GM19395 (cell line): ENCODE measurements at regions not wholly inside any gene's neighbourhood (a gene's known extent, or its start where the extent isn't known, plus 50 kb on each side); places are given as distances from the start of the nearest gene placed in this dataset.

Experiments
- ATAC-seq: cut with Tn5 transposase; IDR thresholded peaks from one replicate; pipeline ENCODE4 v1.9.1; 2021; ENCODE audit warnings: mild to moderate bottlenecking, moderate library complexity; ENCODE audit not compliant: unreplicated experiment

DNA sequence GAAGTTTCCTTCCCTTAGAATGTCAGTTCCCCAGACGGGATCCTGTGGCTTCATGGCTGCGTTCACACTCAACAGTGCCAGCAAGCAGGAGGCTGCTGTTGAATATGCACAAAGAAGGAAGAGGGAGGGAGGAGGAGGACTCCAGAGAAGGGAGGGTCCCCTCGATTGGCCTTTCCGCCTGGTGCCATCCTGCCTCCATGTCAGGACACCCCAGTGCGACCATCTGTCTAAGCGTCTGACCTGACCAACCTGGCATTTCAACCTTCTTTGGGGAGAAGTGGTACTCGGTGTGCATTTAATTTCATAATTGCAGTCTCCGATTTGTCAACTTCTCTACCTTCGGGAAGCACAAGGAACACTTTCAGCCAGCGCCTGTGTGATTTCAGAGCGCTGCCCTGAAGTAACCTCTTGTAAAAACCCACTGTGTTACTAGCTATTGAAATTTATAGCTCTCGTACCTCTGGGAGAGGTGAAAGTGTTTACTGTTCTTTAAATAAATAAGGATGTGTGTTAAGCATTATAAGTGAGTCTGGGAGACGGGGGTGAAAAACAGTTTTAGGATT lies 1491.9 kb downstream of the TBC1D22A start:
- no peak for ATAC-seq

DNA sequence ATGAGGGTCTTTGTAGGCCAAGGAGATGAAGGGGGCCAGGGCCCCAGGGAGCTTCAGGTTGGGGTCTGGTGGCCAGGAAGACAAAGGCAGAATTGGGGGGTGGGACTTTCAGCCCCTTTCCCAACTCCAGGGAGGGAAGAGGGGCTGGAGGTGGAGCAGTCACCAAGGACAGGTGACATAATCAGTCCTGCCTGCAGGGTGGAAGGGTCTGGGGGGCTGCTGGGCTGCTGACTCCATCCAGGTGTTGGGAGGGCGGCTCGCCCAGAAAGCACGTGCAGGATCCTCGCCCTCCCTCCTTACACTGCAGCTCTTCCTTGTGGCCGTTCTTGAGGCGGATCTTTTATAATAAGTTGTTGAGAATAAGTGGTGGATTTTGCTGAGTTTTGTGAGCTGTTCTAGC lies 1491.1 kb downstream of the TBC1D22A start:
- no peak for ATAC-seq

DNA sequence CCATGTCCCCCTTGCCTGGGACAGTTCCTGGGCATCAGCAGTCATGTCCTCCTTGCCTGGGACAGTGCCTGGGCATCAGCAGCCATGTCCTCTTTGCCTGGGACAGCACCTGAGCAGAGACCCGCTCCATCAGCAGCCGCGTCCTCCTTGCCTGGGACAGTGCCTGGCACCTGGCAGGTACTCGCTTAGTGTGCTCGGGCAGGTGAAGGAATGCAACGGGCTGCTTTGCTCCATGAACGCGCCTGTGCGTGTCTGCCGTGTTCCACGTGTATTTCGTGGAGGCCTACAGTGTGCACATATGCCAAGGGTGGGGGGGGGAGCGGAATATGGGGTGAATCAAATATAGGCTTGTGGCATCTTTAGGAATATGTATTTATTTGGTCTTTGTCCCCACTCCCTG lies 1490.7 kb downstream of the TBC1D22A start:
- no peak for ATAC-seq

DNA sequence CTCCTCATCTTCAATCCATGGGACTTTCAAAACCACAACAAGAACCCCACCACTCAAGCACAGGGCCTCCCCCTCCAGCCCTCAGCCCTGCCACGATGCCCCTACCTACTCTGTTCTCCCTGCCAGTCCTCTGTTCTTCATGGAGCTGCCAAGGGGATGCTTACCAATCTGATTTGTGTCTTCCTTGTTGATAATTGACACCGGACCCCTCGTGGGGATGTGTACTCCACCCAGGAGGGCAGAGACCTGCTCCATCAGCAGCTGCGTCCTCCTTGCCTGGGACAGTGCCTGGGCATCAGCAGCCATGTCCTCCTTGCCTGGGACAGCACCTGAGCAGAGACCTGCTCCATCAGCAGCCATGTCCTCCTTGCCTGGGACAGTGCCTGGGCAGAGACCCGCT lies 1489.2 kb downstream of the TBC1D22A start:
- ATAC-seq, result no peak

DNA sequence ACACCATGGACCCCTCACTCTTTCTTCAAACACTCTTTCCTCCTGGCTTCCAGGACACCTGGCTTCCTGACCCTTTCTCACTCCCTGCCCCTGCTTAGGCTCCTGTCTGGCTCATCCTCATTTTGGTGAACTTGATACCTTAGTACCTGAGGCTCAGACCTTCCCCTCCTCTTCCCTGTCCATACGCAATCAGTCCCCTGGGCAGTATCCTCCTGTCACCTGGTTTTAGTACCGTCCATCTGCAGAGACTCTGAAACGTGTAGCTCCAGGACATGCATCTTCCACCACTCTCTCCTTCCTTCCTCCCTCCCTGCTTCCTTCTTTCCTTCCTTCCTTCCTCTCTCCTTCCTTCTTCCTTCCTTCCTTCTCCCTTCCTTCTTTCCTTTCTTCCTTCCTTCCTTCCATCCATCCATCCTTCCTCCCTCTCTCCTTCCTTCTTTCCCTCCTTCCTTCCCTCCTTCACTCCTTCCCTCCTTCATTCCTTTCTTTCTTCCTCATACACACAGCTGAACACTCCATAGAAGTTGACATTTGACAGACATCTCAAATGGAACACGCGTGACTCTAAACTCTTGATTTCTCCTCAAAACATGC lies 1488.6 kb downstream of the TBC1D22A start:
- no peak for ATAC-seq

DNA sequence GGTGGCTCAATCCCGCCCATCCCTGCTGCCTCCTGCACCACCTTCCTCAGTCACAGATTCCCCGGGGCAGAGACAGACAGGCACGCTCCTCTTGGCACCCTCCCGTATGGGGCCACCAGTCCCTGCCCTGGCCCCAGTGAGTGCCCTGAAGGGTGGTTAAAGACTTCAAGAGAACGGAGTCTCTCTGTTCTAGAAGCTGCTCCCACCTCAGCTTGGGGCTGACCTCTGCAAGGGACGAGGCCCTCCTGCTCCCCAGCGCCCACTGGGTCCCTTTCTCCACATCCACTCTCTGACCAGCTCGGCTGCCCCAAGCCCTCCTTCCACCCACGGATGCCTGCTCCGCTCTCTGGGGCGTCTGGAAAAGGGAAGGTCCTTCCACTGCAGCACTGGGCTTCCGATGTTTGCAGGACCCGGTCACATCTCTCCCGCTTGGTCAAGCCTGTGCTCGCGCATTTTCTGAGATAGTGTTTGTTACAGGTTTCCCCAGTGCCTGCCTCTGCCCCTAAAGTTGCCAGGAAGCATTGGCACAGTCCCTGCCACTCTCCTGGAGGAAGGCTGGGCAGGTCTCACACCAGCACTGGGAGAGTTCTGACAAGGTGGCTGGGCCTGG lies 1487.9 kb downstream of the TBC1D22A start:
- no peak for ATAC-seq

DNA sequence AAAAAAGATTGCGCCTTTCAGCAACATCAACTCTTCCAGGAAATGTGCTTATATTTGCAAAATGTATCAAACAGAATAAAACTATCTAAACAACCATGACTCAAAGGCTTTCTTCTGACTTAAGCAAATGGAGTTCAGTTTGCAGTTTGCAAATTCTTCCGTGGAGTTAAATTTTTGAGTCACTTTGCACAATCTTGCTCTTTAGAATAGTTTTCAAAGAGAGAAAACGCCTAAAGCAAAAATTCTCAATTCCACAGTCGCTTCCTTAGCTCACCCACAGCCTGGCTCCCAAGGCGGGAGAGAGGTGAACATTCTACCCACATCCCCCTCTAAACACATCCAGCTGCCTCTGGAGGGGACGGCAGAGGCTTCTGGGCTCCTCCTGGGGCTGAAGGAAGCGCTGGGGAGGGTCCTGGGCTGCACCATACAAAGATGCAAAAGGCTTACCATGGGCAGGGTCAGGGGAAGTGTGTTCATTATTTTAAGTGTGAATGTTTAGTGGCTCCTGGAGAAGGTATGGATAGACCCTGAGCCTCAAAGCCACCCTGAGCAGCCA lies 1487.3 kb downstream of the TBC1D22A start:
- no peak for ATAC-seq

DNA sequence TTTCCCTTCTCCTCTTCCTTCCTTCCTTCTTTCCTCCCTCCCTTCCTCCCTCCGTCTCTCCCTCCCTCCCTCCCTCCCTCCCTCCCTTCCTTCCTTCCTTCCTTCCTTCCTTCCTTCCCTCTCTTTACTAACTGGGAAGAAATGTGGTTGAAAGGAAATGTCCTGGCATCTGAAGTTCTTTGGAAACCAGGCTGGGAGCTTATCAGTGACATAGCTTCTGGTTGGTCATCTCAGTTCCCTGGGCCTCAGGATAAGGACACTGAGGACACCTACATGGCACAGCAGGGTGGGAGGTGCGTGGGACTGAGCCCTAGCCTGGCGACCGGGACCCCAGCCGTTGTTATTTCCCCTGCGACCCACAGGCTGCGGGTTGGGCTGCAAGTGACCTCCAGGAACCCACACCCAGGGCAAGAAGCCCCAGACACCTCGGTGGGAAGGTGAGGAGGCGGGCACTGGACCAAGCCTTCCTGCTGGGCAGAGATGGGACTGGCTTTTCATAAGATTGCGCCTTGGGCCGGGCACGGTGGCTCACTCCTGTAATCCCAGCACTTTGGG lies 1486.5 kb downstream of the TBC1D22A start:
- no peak for ATAC-seq

DNA sequence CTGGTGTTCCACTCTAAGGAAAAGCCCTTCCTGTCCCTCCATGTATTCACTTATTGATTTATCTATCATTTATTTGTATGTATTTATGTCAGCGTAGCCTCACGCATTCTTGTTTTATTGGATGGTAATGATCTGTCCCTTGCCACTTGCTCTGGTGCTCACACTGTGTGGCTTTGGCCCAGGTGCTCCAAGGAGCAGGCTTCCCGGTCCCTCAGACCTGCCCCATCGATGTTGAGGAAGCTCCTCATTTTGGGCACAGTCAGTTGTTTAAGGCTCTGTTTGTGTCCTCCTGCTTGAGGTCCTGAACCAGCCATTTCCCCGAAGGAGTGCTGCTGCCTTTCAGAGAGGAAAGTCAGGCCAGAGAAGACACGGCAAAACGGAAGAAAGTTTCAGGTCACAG lies 1485.4 kb downstream of the TBC1D22A start:
- ATAC-seq, result no peak

DNA sequence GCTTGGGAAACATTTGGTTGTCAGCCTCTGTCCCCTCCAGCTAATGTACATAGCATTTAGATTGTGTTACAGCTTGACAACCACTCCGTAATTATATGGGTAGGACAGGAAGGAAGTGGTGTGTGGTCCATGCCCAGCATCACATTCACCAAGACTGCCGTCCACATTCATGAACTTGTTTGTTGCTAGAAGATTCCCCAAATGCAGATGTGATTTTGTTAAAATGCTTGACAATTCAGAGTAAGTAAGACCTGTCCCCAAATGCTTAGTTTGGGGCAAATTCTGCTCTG lies 1482.7 kb downstream of the TBC1D22A start:
- ATAC-seq, result no peak

DNA sequence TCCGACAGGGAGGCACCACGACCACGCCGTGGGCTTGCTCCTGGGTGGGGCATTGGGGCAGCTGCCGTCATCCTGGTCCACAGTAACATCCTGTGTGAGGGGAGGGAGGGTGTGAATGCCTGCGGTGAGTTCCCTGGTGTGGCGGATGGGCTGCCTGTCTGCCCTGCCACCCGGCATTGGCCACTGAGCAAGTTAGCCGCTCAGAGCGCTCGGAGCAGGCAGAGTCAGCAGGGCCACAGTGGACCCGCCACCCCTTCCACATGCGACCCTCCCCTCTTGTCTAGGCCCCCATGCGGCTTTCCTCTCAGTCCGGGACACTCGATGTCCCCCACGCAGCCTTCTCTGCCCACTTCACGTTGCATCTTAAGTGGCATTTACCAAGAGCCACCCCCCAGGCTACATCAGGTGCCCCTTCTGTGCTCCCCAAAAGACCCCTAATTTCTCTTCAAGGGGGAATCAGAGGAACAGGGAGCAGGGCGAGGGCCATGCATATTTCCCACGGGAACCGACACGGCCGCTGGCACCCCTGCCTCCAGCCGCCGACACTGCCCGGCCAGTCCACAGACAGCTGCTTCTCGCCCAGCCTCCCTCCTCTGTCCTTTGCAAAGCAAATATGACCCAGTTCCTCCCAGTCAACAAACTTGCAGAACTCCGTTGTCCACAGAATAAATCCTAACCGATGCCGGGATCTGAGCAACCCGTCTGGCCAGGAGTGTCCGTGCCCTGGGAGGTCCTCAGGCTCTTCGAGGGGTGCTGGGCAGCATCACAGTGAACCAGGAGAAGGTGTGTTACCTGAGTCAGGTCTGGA lies 1482.1 kb downstream of the TBC1D22A start:
- no peak for ATAC-seq

DNA sequence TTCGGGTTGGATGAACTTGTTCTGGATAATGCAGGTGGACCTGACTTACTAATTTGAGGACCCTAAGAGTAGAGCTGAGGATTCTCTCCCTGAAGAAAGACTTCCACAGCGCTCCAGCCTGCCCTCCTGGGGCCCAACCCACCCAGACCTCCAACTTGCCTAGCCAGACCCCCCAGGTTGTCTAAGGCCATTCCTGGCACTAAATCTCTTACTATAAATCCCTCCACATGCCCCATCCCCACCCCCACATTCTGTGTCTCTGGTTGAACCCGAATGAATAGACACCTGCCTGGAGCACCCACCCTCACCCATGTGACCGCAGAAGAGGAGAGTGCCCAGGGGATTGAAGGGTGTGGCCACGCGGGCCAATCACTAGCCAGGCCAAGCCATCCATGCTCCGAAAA lies 1480.0 kb downstream of the TBC1D22A start:
- no peak for ATAC-seq

DNA sequence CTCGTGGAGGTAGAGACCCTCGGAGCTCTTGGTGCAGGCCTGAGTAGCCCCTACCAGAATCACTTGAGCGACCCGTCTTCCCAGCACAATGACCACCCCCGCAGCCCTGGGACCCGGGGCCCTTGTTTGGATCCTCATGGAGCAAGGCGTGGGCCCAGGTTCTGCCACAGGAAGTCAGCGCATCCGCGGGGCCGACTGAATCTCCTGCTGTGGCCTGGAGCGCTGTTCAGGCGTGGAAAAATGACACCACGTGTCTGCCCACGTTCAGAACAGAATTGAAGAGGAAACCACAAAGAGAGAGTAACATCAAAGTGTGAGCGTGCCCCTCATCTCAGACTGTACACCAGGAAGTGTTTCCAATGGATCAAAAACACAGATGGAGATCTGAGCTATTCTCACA lies 1479.2 kb downstream of the TBC1D22A start:
- ATAC-seq, result no peak

DNA sequence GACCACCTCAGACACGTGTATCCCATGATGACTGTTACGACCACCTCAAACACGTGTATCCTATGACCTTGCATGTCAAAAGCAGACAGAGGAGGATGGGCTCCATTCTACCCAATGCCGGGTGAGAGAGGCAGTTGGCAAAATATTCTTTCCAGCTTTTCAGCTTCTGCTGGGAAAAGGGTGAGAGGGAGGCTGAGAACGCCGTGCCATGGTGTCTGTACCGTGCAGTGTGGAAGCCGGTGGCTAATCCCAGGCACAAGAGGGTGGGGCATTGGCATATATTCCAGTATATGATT lies 1478.4 kb downstream of the TBC1D22A start:
- no peak for ATAC-seq

DNA sequence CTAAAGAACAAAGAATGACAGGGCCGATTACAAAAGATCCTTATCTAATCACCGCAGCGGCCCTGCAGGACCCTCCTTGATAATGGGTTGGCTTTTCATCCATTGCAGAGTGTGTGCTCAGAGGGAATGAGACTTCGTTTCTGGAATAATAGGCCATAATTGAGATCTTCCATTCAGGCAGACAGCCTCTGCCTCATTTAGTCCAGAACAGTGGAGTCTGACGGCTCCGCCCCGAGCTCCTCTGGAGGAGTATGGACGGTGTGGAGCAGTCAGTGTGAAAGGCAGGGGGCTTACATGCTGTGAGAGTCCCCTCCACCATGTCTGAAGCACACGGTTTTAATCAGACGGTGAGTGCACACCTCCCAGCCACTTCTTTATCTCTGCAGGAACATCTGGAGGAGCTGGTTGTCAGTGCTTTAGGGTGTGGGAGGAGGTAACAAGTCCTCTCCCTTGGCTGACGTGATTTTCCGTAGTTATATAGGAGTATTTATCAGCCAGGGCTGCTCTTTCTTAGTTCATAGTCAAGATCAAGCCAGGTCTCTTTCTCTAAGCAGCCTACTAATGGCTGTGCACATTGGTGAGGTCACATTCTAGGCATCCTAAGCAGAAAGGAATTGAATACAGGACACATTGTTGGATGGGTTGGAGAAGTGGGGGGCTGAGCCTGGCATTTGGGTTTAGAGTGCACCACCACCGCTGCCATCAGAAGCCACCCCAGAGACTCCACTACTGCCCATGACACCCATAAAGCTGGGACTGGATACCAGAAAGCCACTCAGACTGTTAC lies 1477.9 kb downstream of the TBC1D22A start:
- no peak for ATAC-seq

DNA sequence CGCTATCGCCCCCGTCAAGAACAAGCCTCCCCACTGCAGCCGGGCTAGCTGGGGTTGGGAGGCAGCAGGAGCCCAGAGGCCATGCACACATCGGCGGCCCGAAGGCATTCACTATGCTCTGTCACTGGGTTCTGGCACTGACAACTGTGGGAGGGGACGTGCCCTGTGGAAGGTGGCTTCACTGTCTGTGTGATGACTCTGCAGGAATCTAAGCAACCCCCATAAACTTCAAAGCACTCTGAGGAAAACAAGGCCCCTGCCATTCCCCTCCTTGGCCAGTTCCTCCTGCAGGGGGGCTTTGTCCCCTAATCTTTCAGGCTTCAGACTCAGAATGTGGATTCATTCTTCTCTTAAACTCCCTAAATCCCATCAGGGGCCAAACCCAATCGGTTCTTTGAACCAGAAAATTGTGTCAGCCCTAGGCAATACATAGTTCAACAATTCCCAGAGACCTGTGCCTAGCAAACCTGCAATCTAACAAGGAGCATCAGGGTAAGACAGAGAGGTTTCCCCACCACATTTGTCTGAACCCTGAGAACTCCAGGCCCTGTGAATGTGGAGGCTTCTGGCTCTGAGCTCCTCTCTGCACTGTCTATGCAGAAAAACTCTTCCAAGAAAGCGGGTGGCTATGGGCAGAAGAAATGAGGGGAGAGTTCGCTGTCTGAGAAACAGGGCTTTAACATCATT lies 1477.2 kb downstream of the TBC1D22A start:
- ATAC-seq, result no peak

DNA sequence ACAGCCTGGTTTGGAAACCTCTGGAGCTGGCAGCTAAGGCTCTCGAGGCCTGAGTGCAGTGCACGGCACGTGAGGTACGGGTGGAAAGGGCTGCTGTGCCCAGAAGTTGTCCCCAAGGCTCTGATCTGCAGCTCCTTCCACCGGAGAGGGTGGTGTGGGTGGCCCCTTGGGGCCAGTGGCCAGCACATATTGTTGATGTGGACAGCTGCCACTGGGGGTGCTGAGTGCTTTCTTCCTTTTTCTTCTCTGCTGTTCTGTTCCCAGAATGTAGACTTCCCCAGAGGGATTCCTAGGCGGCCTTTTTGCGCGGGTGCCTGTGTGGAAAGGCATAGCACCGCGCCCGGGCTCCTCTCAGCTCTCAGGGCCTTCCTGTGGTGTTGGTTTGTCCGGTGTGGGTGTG lies 1476.5 kb downstream of the TBC1D22A start:
- ATAC-seq, result no peak

DNA sequence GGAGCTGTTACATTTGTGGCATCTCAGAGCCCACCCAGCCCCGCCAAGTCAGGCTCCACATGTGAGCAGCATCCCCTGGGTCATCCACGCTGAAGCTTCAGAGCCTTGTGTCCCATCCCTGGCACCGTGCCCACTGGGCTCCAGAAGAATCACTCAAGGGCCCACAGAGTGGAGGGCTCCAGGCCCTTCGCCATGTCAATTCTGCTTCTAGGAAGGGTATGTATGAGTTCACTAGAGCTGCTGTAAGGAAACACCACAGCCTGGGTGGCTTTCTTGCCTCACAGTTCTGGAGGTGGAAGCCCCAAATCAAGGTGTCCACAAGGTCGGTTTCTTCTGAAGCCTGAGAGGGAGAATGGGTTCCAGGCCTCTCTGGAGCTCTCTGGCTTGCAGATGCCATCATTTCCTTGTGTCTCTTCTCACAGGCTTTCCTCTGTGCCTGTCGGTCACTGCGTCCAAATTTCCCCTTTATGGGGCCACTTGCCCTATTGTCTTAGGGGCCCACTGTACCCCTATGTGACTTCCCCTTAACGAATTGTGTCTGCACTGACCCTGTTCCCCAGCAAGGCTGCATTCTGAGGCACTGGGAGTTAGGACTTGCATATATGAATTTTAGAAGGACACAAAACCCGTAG lies 1476.0 kb downstream of the TBC1D22A start:
- no peak for ATAC-seq

DNA sequence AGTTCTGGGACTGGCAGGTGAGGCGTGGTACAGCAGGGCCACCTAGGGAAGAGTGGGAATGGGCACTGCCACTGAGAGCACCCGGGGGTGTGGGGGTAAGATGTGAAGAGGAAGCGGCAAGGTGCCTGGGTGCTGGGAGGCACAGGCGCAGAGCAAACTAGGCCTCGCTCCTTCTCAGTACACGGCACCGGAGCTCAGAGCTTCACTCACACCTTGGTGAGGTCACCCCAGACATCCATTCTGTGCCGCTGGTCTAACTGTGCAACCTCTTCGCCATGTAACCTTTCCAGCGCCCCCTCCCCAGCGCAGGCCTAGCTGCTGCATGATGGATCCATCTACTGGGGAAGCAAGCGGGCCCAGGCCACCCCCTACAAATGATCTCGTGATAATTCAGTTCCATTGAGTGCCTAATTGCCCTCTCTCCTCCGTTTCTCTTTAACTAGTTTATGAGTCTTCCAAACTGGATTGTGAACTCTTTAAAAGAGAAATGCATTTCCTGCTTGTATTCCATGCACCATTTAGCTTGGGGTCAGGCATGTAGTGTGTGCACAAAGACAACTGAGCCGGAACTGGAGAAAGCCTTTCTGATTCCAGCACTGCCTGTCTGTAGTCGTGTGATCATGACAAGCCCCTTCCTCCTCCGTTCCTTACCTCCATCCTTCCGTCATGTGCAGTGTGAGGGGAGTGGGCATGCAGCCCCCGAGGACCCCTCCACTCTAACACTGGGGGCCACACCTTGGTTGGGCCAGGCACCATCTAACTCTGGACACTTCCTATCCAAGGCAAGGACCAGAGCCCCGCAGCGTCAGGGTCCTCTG lies 1475.2 kb downstream of the TBC1D22A start:
- no peak for ATAC-seq
